ENCODE measurements at regions not wholly inside any gene's neighbourhood (a gene's known extent, or its start where the extent isn't known, plus 50 kb on each side); places are given as distances from the start of the nearest gene placed in this dataset.

- intact Hi-C loops (cut with DNase I; ENCODE audit: low total_unique reads), result no loop called here
- no peaks in the 10 kb centered on the region for H3K36me3 ChIP-seq
- DNase-seq, result no peak
- no peaks in the 10 kb centered on the region for H3K27me3 ChIP-seq (replicated peaks in 1 of 7)
- WGBS, 5 donors, result 90 to 100% (median 92%) methylated on average over 1 of the region's 1 CpG
- no peak for TF ChIP-seq CTCF (IDR thresholded peaks at IDR 0.05 in 8 of 11, conservative IDR thresholded peaks at IDR 0.05 in 3 of 11)
- TF ChIP-seq POLR2A (IDR thresholded peaks at IDR 0.05), result no peak
- no peak for TF ChIP-seq POLR2AphosphoS5 (IDR thresholded peaks at IDR 0.05)
- H3K4me1 ChIP-seq, result no peaks in the 10 kb centered on the region
- H3K27ac ChIP-seq, result no peak overlapping the region
- no peak overlapping the region for H3K4me3 ChIP-seq
- H3K9me3 ChIP-seq, result no peaks in the 10 kb centered on the region
Measured at GRCh38 chr1:81021134-81021533, 779.6 kb upstream of the ADGRL2 start.

GRCh38 chr1:81020506-81020905, 780.2 kb upstream of the ADGRL2 start:
- no peak for DNase-seq
- H3K4me3 ChIP-seq, result no peak overlapping the region
- no peak for TF ChIP-seq CTCF (IDR thresholded peaks at IDR 0.05 in 8 of 11, conservative IDR thresholded peaks at IDR 0.05 in 3 of 11)
- TF ChIP-seq POLR2AphosphoS5 (IDR thresholded peaks at IDR 0.05), result no peak
- TF ChIP-seq POLR2A (IDR thresholded peaks at IDR 0.05), result no peak
- no peaks in the 10 kb centered on the region for H3K4me1 ChIP-seq
- H3K27ac ChIP-seq, result no peak overlapping the region
- intact Hi-C loops (cut with DNase I; ENCODE audit: low total_unique reads), result no loop called here
- WGBS, 5 donors, result 80 to 94% (median 88%) methylated on average over 1 of the region's 1 CpG
- H3K36me3 ChIP-seq, result no peaks in the 10 kb centered on the region
- H3K27me3 ChIP-seq (replicated peaks in 1 of 7), result no peaks in the 10 kb centered on the region
- no peaks in the 10 kb centered on the region for H3K9me3 ChIP-seq

- no peaks in the 10 kb centered on the region for H3K27me3 ChIP-seq (replicated peaks in 1 of 7)
- intact Hi-C loops (cut with DNase I; ENCODE audit: low total_unique reads), result no loop called here
- no peak for DNase-seq
- H3K4me1 ChIP-seq, result no peaks in the 10 kb centered on the region
- H3K9me3 ChIP-seq, result peaks cover 0 to 3% (median 0%) of the 10 kb centered on the region in 8 donors
- no peak overlapping the region for H3K27ac ChIP-seq
- no peaks in the 10 kb centered on the region for H3K36me3 ChIP-seq
- no peak overlapping the region for H3K4me3 ChIP-seq
- no peak for TF ChIP-seq POLR2AphosphoS5 (IDR thresholded peaks at IDR 0.05)
- TF ChIP-seq POLR2A (IDR thresholded peaks at IDR 0.05), result no peak
- WGBS, 5 donors, result 65 to 80% (median 73%) methylated on average over 3 of the region's 3 CpGs
Measured at GRCh38 chr1:81010126-81010525, 790.6 kb upstream of the ADGRL2 start.

GRCh38 chr1:81008293-81008692, 792.4 kb upstream of the ADGRL2 start:
- H3K4me3 ChIP-seq, result no peak overlapping the region
- H3K27ac ChIP-seq, result no peak overlapping the region
- intact Hi-C loops (cut with DNase I; ENCODE audit: low total_unique reads), result no loop called here
- no peaks in the 10 kb centered on the region for H3K27me3 ChIP-seq (replicated peaks in 1 of 7)
- H3K4me1 ChIP-seq, result no peaks in the 10 kb centered on the region
- no peak for DNase-seq
- TF ChIP-seq CTCF (IDR thresholded peaks at IDR 0.05 in 8 of 11, conservative IDR thresholded peaks at IDR 0.05 in 3 of 11) (no peak), POLR2AphosphoS5 (IDR thresholded peaks at IDR 0.05) (no peak), POLR2A (IDR thresholded peaks at IDR 0.05) (no peak)
- H3K9me3 ChIP-seq, result peaks cover 0 to 3% (median 0%) of the 10 kb centered on the region in 8 donors
- WGBS, 5 donors, result 62 to 78% (median 67%) methylated on average over 2 of the region's 2 CpGs
- H3K36me3 ChIP-seq, result no peaks in the 10 kb centered on the region

GRCh38 chr1:81007024-81007423, 793.7 kb upstream of the ADGRL2 start:
- TF ChIP-seq POLR2A (IDR thresholded peaks at IDR 0.05), result no peak
- no peak for TF ChIP-seq CTCF (IDR thresholded peaks at IDR 0.05 in 8 of 11, conservative IDR thresholded peaks at IDR 0.05 in 3 of 11)
- no peak for TF ChIP-seq POLR2AphosphoS5 (IDR thresholded peaks at IDR 0.05)
- WGBS, 5 donors, result 79 to 90% (median 81%) methylated on average over 3 of the region's 3 CpGs
- intact Hi-C loops (cut with DNase I; ENCODE audit: low total_unique reads), result no loop called here

More at GRCh38 chr1:81007024-81007423, 793.7 kb upstream of the ADGRL2 start:
- no peak for DNase-seq
- H3K4me1 ChIP-seq, result no peaks in the 10 kb centered on the region
- no peak overlapping the region for H3K27ac ChIP-seq
- H3K9me3 ChIP-seq, result no peaks in the 10 kb centered on the region
- H3K36me3 ChIP-seq, result no peaks in the 10 kb centered on the region
- no peak overlapping the region for H3K4me3 ChIP-seq
- no peaks in the 10 kb centered on the region for H3K27me3 ChIP-seq (replicated peaks in 1 of 7)
